ENCODE measurements at regions not wholly inside any gene's neighbourhood (a gene's known extent, or its start where the extent isn't known, plus 50 kb on each side); places are given as distances from the start of the nearest gene placed in this dataset.

GRCh38 chr10:1893941-1894340 is 156.6 kb upstream of the ADARB2 start:
- no peak overlapping the region for H3K4me3 ChIP-seq (ENCODE audit: low read depth, low read length)
- DNase-seq (ENCODE audit: low read depth): no peak
- no peak for TF ChIP-seq CTCF (IDR thresholded peaks at IDR 0.05; ENCODE audit: insufficient read depth, low read length)

- DNase-seq (ENCODE audit: low read depth): no peak
- TF ChIP-seq CTCF (IDR thresholded peaks at IDR 0.05; ENCODE audit: insufficient read depth, low read length): no peak
- H3K4me3 ChIP-seq (ENCODE audit: low read depth, low read length): no peak overlapping the region
Observed at GRCh38 chr10:1886039-1886438, 148.7 kb upstream of the ADARB2 start.

- no peak overlapping the region for H3K4me3 ChIP-seq (ENCODE audit: low read depth, low read length)
- no peak for TF ChIP-seq CTCF (IDR thresholded peaks at IDR 0.05; ENCODE audit: insufficient read depth, low read length)
- DNase-seq (ENCODE audit: low read depth): no peak
Observed at GRCh38 chr10:1882728-1883127, 145.4 kb upstream of the ADARB2 start.

- no peak for DNase-seq (ENCODE audit: low read depth)
- no peak overlapping the region for H3K4me3 ChIP-seq (ENCODE audit: low read depth, low read length)
- TF ChIP-seq CTCF (IDR thresholded peaks at IDR 0.05; ENCODE audit: insufficient read depth, low read length): no peak
Observed at GRCh38 chr10:1882180-1882579, 144.9 kb upstream of the ADARB2 start.

GRCh38 chr10:1881636-1882035 is 144.3 kb upstream of the ADARB2 start:
- no peak for TF ChIP-seq CTCF (IDR thresholded peaks at IDR 0.05; ENCODE audit: insufficient read depth, low read length)
- no peak overlapping the region for H3K4me3 ChIP-seq (ENCODE audit: low read depth, low read length)
- DNase-seq (ENCODE audit: low read depth): no peak

- DNase-seq (ENCODE audit: low read depth): no peak
- TF ChIP-seq CTCF (IDR thresholded peaks at IDR 0.05; ENCODE audit: insufficient read depth, low read length): no peak
- no peak overlapping the region for H3K4me3 ChIP-seq (ENCODE audit: low read depth, low read length)
Observed at GRCh38 chr10:1874533-1874932, 137.2 kb upstream of the ADARB2 start.

GRCh38 chr10:1873661-1874315 is 136.5 kb upstream of the ADARB2 start:
- DNase-seq (ENCODE audit: low read depth): no peak
- H3K4me3 ChIP-seq (ENCODE audit: low read depth, low read length): no peak overlapping the region
- TF ChIP-seq CTCF (IDR thresholded peaks at IDR 0.05; ENCODE audit: insufficient read depth, low read length): no peak
